C1 segment of cervical spinal cord (tissue), 14 donors: ENCODE measurements at regions not wholly inside any gene's neighbourhood (a gene's known extent, or its start where the extent isn't known, plus 50 kb on each side); places are given as distances from the start of the nearest gene placed in this dataset.
"Not testable (repeated sequence)": the region's sequence is repeated elsewhere in the genome, so short reads cannot be mapped to it uniquely, and the experiment has no call there.

ENCODE experiments used
- DNase-seq, 14 donors: peaks; one replicate each; lab custom pipeline; 2025; lab: John Stamatoyannopoulos, UW

- DNase-seq: no peak
Observed at GRCh38 chr3:145900056-145900829, 260.7 kb downstream of the PLOD2 start.

DNA sequence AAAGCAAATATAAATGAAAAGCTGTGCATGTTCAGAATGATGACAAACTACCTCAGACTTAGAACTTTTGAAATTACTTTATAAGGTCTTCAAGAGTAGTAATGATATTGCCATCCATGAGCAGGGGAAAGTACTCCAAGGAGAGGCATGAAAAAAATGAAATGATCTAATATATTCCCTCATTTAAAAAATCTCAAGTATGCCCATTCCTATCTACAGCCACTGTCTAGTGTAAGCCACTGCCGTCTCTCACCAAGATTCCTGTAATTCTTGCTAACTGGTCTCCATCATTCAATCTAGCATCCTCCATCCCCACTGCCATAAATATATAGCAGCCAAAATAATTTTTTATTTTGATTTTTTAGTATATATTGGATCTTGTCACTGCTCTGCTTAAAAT, 258.8 kb downstream of the PLOD2 start:
- DNase-seq: no peak

GRCh38 chr3:145903472-145904013, 257.4 kb downstream of the PLOD2 start:
- DNase-seq: no peak

- no peak for DNase-seq
Observed at GRCh38 chr3:145904138-145904537, 256.8 kb downstream of the PLOD2 start.

GRCh38 chr3:145906301-145906700, 254.7 kb downstream of the PLOD2 start:
- DNase-seq: no peak

DNA sequence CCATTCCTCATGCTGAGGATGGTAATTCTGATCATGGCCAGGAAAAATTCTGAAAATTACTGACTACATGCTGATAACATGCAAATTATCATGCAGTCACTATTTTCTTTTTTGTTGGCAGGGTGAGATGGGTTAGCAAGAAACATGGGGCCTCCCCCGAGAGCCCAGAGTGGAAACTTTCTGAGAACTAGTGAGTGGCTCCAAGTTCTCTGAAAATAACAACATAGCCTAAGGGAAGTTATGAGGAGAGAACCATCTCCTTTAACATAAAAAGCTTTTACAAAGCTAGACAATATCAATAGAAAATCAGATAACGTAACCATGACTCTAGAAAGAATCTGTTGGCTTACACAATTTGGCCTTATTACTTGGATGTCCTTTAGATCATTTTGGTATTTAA, 254.2 kb downstream of the PLOD2 start:
- DNase-seq: no peak

DNA sequence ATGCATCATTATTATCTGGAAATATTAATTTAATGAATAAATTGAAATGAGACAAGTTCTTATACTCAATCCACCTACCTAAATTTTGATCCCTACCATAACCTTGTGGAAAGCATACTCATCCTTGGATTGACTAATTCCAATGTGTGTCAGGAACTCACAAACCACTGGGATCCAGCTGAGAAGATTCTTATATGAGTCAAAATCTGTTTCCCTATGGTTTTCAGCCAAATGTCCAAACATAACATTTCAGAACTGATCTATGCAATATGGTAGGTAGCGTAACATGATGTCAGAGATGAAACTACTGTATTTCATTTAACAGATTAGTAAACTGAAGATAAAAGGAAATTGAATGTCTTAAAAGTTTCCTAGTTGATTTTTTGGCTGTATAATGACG, 250.0 kb downstream of the PLOD2 start:
- no peak for DNase-seq

GRCh38 chr3:145915787-145916186, 245.2 kb downstream of the PLOD2 start:
- no peak for DNase-seq

- not testable (repeated sequence) for DNase-seq
Observed at GRCh38 chr3:145927736-145928135, 233.2 kb downstream of the PLOD2 start.

- no peak for DNase-seq
Observed at GRCh38 chr3:145936971-145937370, 224.0 kb downstream of the PLOD2 start.

DNA sequence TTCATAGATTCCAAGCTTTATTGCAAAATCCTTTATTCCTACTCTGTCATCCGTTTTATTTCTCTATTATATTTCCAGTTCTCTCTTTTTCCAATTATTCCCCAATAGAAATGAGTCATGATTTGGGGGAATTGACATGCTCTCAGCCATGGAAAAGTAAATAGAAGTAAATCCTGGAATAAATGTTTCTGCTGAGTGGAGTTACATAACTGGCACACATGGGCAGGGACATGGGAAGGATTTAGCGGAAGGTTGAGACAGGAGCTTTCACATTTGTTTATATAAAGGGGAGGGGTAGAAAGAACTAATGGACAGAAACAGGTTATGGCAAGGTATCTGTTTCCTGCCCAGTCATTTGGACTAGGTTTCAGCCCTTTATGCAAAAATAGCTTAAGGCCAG, 221.6 kb downstream of the PLOD2 start:
- DNase-seq: no peak

- no peak for DNase-seq
Observed at GRCh38 chr3:145942052-145942451, 218.9 kb downstream of the PLOD2 start.

- DNase-seq: no peak
Observed at GRCh38 chr3:145943952-145944351, 217.0 kb downstream of the PLOD2 start.

- no peak for DNase-seq
Observed at GRCh38 chr3:145951441-145951840, 209.5 kb downstream of the PLOD2 start.

GRCh38 chr3:145952536-145952935, 208.4 kb downstream of the PLOD2 start:
- no peak for DNase-seq

DNA sequence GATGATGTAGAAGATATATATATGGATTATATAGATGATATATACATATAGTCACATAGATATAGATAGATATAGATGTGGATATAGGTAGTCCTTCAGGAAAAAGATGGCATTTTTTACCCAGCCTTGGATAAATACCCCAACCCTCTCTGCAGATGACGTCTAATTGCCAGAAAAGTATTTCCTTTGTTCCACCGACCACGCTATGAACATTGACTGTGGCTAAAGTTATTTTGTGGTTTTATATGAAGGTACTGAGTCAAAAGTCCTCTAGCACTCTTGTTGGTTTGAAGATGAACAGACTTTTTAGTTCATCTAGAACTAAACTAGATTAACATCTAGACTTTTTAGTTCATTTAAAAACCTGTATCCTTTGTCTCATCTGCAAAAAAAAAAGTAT, 207.7 kb downstream of the PLOD2 start:
- DNase-seq: no peak

DNA sequence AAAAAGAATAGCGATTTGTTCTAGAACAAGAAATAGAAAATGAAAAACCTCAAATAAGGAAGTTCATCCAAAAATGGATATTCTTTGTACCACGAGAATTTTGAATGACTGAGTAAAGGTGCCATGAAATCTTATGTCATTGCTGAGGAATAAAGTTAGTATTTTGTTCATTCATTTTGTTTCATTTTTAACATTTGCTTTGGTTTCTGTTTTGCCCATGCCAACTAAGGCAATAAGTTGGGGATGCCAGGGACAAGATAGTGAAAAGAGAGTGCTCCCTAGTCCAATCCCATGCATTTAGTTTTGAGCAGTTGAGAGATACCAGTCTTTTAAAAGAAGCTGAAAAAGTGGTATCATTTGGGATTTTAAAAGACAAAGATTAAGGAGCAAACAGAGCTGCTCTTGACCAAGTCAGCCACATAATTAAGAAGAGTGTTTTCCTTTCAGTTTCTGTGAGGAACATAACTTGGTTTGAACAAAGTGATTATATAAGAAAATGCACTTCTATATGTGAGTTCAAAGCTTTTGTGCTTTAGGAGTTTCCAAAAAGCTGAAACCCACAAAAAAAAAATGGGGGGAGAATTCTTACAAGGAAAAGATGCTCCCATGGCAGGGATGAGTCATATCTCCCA, 201.4 kb downstream of the PLOD2 start:
- DNase-seq: no peak

- no peak for DNase-seq
Observed at GRCh38 chr3:145963111-145963510, 197.9 kb downstream of the PLOD2 start.

- DNase-seq: no peak
Observed at GRCh38 chr3:145967043-145967442, 193.9 kb downstream of the PLOD2 start.

- DNase-seq: no peak
Observed at GRCh38 chr3:145971186-145971585, 189.8 kb downstream of the PLOD2 start.

DNA sequence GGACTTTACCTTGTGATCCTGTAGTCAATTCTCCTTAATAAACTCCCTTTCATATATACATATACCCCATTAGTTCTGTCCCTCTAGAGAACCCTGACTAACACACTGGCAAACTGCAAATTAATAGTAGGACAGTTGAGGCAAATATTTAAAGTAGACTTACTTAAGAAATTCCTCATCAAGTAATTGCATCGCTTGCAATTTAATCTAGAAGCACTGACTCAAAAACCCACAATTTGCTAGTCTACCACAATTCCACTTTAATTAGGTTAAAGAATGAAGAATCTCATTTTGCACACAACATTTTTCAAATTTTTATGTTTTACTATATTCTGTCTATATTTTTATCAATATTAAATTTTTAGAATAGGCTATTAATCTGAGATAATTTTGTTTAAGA, 188.1 kb downstream of the PLOD2 start:
- DNase-seq: no peak

DNA sequence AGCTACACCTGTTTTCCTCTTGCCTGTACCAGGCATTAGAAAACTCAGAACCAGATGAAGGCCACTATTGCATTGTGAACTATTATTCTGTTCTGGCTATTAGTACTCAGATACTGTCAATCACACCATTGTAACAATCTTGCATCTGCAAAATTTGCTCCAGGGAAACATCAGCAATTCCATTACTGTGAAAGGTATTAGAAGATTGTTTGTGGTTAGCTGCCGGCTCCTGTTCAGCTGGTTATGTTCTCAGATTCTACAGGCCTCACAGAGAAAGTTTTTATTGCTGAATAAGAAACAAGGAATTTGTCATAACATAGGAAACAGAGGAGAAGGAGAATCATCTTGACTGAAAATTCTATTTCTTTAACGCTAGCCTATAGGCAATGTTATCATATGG, 179.9 kb downstream of the PLOD2 start:
- DNase-seq: no peak

DNA sequence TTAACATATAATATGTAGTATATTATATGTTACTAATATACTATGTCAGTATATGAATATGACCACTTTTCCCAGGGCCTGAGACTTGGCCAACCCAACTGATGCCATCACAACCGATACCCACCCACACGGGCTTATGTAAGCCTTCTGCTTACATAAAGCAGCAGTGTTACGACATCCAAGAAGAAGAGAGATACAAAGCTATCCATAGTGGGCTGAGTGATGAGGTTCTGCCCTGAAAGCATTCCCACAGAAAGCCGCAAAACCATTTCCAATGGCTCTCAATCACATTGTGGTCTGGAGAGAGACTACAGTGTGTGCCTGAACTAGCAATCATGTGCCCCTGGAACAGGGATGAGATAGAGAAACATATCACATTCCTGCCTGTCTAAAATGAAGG, 177.9 kb downstream of the PLOD2 start:
- DNase-seq: no peak
